ENCODE measurements at regions not wholly inside any gene's neighbourhood (a gene's known extent, or its start where the extent isn't known, plus 50 kb on each side); places are given as distances from the start of the nearest gene placed in this dataset.
A peak's percentile ranks its signal among the peaks of the same experiment; 100 is the strongest.

- no peaks in the 10 kb centered on the region for H3K36me3 ChIP-seq
- TF ChIP-seq, protein P1, sequence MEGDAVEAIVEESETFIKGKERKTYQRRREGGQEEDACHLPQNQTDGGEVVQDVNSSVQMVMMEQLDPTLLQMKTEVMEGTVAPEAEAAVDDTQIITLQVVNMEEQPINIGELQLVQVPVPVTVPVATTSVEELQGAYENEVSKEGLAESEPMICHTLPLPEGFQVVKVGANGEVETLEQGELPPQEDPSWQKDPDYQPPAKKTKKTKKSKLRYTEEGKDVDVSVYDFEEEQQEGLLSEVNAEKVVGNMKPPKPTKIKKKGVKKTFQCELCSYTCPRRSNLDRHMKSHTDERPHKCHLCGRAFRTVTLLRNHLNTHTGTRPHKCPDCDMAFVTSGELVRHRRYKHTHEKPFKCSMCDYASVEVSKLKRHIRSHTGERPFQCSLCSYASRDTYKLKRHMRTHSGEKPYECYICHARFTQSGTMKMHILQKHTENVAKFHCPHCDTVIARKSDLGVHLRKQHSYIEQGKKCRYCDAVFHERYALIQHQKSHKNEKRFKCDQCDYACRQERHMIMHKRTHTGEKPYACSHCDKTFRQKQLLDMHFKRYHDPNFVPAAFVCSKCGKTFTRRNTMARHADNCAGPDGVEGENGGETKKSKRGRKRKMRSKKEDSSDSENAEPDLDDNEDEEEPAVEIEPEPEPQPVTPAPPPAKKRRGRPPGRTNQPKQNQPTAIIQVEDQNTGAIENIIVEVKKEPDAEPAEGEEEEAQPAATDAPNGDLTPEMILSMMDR (IDR thresholded peaks at IDR 0.05): no peak
- TF ChIP-seq EP300 (IDR thresholded peaks at IDR 0.05): no peak
- no peak for TF ChIP-seq POLR2A (IDR thresholded peaks at IDR 0.05)
- no peak for TF ChIP-seq POLR2AphosphoS5 (IDR thresholded peaks at IDR 0.05)
- peaks cover 0 to 28% (median 7%) of the 10 kb centered on the region in 3 donors for H3K4me1 ChIP-seq
- H3K27me3 ChIP-seq: no peaks in the 10 kb centered on the region
- no peak overlapping the region for H3K4me3 ChIP-seq
- H3K27ac ChIP-seq: peak overlapping the region in 2 of 4 donors; percentile 8 to 29
- peak; percentile 33 for ATAC-seq
- no peaks in the 10 kb centered on the region for H3K9me3 ChIP-seq
- 79 to 100% methylated on average over 1 to 2 of the region's 2 CpGs for WGBS, 2 donors (ENCODE audit: low coverage in 1 of 2)
These were observed 134.5 kb downstream of the ADAMTS15 start for GRCh38 chr11:130582981-130583380.

DNA sequence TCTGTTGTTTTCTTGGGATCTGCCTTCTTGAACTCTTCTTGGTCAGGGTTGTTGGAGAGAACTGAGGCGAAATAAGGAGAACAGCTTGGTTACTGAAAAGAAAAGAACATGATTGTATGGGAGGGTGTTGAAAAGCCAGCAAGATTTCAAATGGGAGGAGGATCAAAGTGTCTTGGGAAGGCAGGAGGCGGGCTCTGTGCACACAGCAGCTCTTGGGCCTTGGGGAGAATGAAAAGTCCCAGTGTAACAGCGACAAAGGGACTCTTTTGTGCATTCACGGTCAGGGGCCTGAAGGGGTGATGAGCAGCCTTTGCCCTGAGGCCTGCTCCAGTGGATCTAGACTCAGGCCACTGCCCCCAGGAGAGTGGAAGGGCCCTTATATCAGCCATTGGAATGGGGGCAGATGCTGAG, 135.4 kb downstream of the ADAMTS15 start:
- H3K4me3 ChIP-seq: no peak overlapping the region
- TF ChIP-seq POLR2AphosphoS5 (IDR thresholded peaks at IDR 0.05): no peak
- TF ChIP-seq EP300 (IDR thresholded peaks at IDR 0.05): no peak
- no peak for ATAC-seq
- no peak overlapping the region for H3K27ac ChIP-seq
- H3K36me3 ChIP-seq: no peaks in the 10 kb centered on the region
- peaks cover 0 to 26% (median 7%) of the 10 kb centered on the region in 3 donors for H3K4me1 ChIP-seq
- 50 to 78% methylated on average over 1 to 2 of the region's 4 CpGs for WGBS, 2 donors (ENCODE audit: low coverage in 1 of 2)
- H3K9me3 ChIP-seq: no peaks in the 10 kb centered on the region
- no peaks in the 10 kb centered on the region for H3K27me3 ChIP-seq

DNA sequence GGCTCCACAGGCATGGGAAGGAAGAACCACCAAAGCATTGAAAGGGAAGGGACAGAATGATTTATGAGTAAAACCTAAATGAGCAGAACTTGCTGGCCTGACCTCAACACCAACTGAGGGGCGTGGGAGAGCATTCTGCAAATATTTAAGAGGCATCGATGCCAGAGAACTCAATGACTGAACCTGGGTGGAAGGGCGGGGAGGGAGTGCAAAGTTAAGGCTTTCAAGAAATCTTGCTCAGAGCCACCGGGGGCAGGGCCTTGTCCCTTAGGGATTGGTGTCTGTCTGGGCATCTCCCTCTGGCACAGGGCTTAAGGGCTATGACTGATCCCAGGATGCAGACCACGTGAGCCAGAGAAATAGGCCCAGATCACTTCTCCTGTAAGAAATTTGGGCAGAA, 137.1 kb downstream of the ADAMTS15 start:
- Histone ChIP-seq H3K4me1 (peaks cover 0 to 18% (median 5%) of the 10 kb centered on the region in 3 donors), H3K4me3 (no peak overlapping the region), H3K27ac (no peak overlapping the region), H3K9me3 (no peaks in the 10 kb centered on the region), H3K27me3 (no peaks in the 10 kb centered on the region), H3K36me3 (no peaks in the 10 kb centered on the region)
- 61 to 90% methylated on average over 2 to 5 of the region's 5 CpGs for WGBS, 2 donors (ENCODE audit: low coverage in 1 of 2)
- ATAC-seq: no peak
- TF ChIP-seq POLR2A (IDR thresholded peaks at IDR 0.05) (no peak), EP300 (IDR thresholded peaks at IDR 0.05) (no peak), POLR2AphosphoS5 (IDR thresholded peaks at IDR 0.05) (no peak)
- TF ChIP-seq, protein P1 (IDR thresholded peaks at IDR 0.05): no peak

- Histone ChIP-seq H3K4me1 (no peaks in the 10 kb centered on the region), H3K4me3 (no peak overlapping the region), H3K27ac (no peak overlapping the region), H3K9me3 (no peaks in the 10 kb centered on the region), H3K27me3 (no peaks in the 10 kb centered on the region), H3K36me3 (no peaks in the 10 kb centered on the region)
- TF ChIP-seq, protein P1 (IDR thresholded peaks at IDR 0.05): no peak
- no peak for TF ChIP-seq POLR2A (IDR thresholded peaks at IDR 0.05)
- no peak for TF ChIP-seq EP300 (IDR thresholded peaks at IDR 0.05)
- TF ChIP-seq POLR2AphosphoS5 (IDR thresholded peaks at IDR 0.05): no peak
- 83 to 93% methylated on average over 2 of the region's 4 CpGs for WGBS, 2 donors (ENCODE audit: low coverage in 1 of 2)
- ATAC-seq: no peak
These were observed 139.2 kb downstream of the ADAMTS15 start for GRCh38 chr11:130587658-130588057.

DNA sequence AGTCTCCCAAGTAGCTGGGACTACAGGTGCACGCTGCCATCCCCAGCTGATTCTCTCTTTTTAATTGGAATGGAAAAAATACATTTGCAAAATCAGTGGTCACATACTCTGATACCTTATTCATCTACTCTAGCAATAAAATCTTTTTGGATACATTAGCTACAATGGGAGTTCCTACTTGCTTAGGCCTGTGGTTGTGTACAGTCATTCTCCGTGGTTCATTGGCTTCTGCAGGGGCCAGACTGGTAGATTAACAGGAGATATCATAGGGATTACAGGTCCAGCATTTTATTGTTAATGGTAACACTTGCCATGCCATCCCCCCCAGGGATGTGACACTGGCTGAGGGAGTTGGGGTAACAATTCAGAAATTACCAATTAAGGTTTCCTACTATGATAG, 140.0 kb downstream of the ADAMTS15 start:
- Histone ChIP-seq H3K27me3 (no peaks in the 10 kb centered on the region), H3K36me3 (no peaks in the 10 kb centered on the region), H3K27ac (no peak overlapping the region), H3K4me1 (no peaks in the 10 kb centered on the region), H3K4me3 (no peak overlapping the region), H3K9me3 (no peaks in the 10 kb centered on the region)
- no peak for ATAC-seq
- WGBS, 2 donors (ENCODE audit: low coverage in 1 of 2): 90 to 100% methylated on average over 1 to 2 of the region's 2 CpGs
- TF ChIP-seq, protein P1 (IDR thresholded peaks at IDR 0.05): no peak
- TF ChIP-seq EP300 (IDR thresholded peaks at IDR 0.05): no peak
- TF ChIP-seq POLR2A (IDR thresholded peaks at IDR 0.05): no peak
- no peak for TF ChIP-seq POLR2AphosphoS5 (IDR thresholded peaks at IDR 0.05)
